Common myeloid progenitor, CD34-positive (primary cell): ENCODE measurements at regions not wholly inside any gene's neighbourhood (a gene's known extent, or its start where the extent isn't known, plus 50 kb on each side); places are given as distances from the start of the nearest gene placed in this dataset.
"Not testable (repeated sequence)": the region's sequence is repeated elsewhere in the genome, so short reads cannot be mapped to it uniquely, and the experiment has no call there.

Experiments
- CTCF ChIA-PET: fragments of 350-600 bp; sonication (Branson Sonifier 250); formaldehyde crosslinking; loops from one replicate; lab custom pipeline; 2021; ENCODE audit warnings: antibody characterized with exemption; lab: Charles Lee
- POLR2A ChIA-PET: fragments of 350-600 bp; sonication (Branson Sonifier 250); formaldehyde crosslinking; loops from one replicate; lab custom pipeline; 2021; ENCODE audit warnings: antibody characterized with exemption; lab: Charles Lee
- DNase-seq, 3 donors: peaks; one replicate each; pipeline versions ENCODE4 v3.0.0 to v3.0.0-alpha.2; 2013
- H3K27ac ChIP-seq, 2 experiments: 1 replicate in 1 of 2; 2 replicates in 1 of 2; pipeline ENCODE4 v1.7.0; 2013; ENCODE audit warnings: inconsistent platforms in 2 of 2, low read length in 2 of 2, mild to moderate bottlenecking in 2 of 2, low read depth in 1 of 2, moderate library complexity in 1 of 2; ENCODE audit not compliant: severe bottlenecking in 2 of 2, insufficient read depth in 1 of 2, poor library complexity in 1 of 2
- H3K27me3 ChIP-seq, 5 experiments: replicated peaks in 2 of 5; 1 replicate in 3 of 5; 2 replicates in 2 of 5; pipeline versions ENCODE4 v1.6.1 to v1.7.0; 2013; ENCODE audit warnings: low read length in 4 of 5, mild to moderate bottlenecking in 2 of 5, moderate library complexity in 2 of 5, inconsistent platforms in 1 of 5; ENCODE audit not compliant: insufficient read depth in 5 of 5, control insufficient read depth in 4 of 5
- H3K36me3 ChIP-seq, 4 experiments: 1 replicate in 2 of 4; 2 replicates in 2 of 4; pipeline versions ENCODE4 v1.6.1 to v1.7.0; 2013; ENCODE audit warnings: low read length in 3 of 4, control low read depth in 1 of 4, mild to moderate bottlenecking in 1 of 4; ENCODE audit not compliant: control insufficient read depth in 4 of 4, insufficient read depth in 4 of 4
- H3K4me1 ChIP-seq, 4 experiments: 1 replicate in 3 of 4; 2 replicates in 1 of 4; pipeline versions ENCODE4 v1.6.1 to v1.7.1; 2013; ENCODE audit warnings: low read length in 3 of 4, mild to moderate bottlenecking in 3 of 4, control low read depth in 1 of 4, inconsistent platforms in 1 of 4, moderate library complexity in 1 of 4; ENCODE audit not compliant: control insufficient read depth in 4 of 4, insufficient read depth in 4 of 4; ENCODE audit errors: control extremely low read depth in 1 of 4
- H3K4me3 ChIP-seq, 7 experiments: 1 replicate in 4 of 7; 2 replicates in 3 of 7; pipeline versions ENCODE4 v1.5.1 to v1.7.0; 2013; ENCODE audit warnings: mild to moderate bottlenecking in 7 of 7, low read length in 6 of 7, moderate library complexity in 6 of 7, inconsistent platforms in 2 of 7, low read depth in 2 of 7, control low read depth in 1 of 7; ENCODE audit not compliant: insufficient read depth in 4 of 7, control insufficient read depth in 1 of 7; ENCODE audit errors: extremely low read depth in 1 of 7
- H3K9me3 ChIP-seq, 5 experiments: 1 replicate in 4 of 5; 2 replicates in 1 of 5; pipeline versions ENCODE4 v1.6.1 to v1.7.1; 2013; ENCODE audit warnings: low read length in 4 of 5, mild to moderate bottlenecking in 2 of 5, inconsistent platforms in 1 of 5, low read depth in 1 of 5, moderate library complexity in 1 of 5; ENCODE audit not compliant: control insufficient read depth in 4 of 5, insufficient read depth in 2 of 5; ENCODE audit errors: control extremely low read depth in 1 of 5
- WGBS: methylation state at CpG from one replicate; pipeline ENCODE4 v1.1.5; 2013; ENCODE audit not compliant: insufficient coverage; 5-methylcytosine and 5-hydroxymethylcytosine counted together

DNA sequence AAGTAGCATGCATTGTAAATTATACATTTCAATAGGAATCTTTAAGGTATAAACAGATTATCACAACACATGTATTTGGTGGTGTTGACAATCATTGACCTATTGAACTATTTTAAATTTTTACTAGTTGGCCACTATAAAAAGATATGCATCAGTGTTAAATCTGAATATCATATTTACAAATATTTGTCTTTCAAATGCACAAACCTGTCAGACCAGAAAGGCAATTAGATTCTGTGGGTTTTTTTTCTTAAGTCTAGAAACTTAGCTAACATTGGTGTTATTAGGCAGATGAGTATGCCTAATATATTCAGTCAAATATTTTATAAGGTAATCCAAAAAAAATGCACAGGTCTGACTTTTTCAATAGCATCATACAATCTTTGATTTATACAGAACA lies 241.4 kb upstream of the DGKB start:
- Histone ChIP-seq H3K4me3 (no peak overlapping the region), H3K27me3 (no peaks in the 10 kb centered on the region), H3K27ac (no peak overlapping the region), H3K4me1 (no peaks in the 10 kb centered on the region), H3K9me3 (no peaks in the 10 kb centered on the region), H3K36me3 (no peaks in the 10 kb centered on the region)
- ChIA-PET CTCF (no interaction called here), POLR2A (no interaction called here)
- no peak for DNase-seq

DNA sequence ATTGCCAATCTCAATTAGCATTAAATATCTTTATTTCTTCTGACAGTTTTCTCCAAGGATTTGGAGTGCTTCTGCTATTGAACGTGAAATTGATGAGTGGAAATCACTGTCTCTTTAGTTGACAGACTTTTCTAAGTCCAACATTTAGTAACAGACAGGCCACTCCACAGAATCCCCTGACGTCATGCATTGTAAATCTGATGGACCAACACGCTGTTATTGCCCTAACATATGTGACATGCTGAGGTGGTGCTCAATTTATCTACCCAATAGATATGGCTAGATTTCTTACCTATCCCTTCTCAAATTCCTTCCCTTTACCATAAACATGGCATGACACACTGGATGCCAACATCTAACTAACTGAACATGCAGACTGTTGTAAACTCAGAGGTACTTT lies 240.6 kb upstream of the DGKB start:
- WGBS: 100% methylated on average over 2 of the region's 3 CpGs
- DNase-seq: no peak
- CTCF ChIA-PET: no interaction called here
- H3K4me3 ChIP-seq: no peak overlapping the region
- no peak overlapping the region for H3K27ac ChIP-seq
- H3K27me3 ChIP-seq: no peaks in the 10 kb centered on the region
- no peaks in the 10 kb centered on the region for H3K36me3 ChIP-seq
- POLR2A ChIA-PET: no interaction called here
- no peaks in the 10 kb centered on the region for H3K4me1 ChIP-seq
- H3K9me3 ChIP-seq: no peaks in the 10 kb centered on the region

DNA sequence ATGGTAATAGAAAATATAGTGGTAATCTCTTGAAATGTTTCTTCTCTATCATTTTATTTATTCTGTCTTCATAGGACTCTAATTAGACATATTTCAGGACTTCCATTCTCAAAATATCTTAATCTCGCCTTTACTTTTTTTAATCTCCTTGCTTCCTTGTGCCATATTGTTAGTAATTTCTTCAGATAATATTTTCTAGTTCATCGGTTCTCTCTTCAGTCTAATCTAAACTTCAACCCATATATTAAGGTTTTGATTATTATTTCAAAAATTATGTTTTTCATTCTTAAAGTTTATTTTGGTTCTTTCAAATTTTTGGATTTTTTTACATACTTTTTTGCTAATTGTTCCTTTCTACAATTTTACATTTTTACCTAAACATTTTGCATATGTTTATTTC lies 237.9 kb upstream of the DGKB start:
- H3K36me3 ChIP-seq: no peaks in the 10 kb centered on the region
- ChIA-PET CTCF (no interaction called here), POLR2A (no interaction called here)
- no CpG with 5 or more reads among the region's 2 CpGs for WGBS
- H3K9me3 ChIP-seq: no peaks in the 10 kb centered on the region
- no peak overlapping the region for H3K4me3 ChIP-seq
- no peaks in the 10 kb centered on the region for H3K4me1 ChIP-seq
- no peaks in the 10 kb centered on the region for H3K27me3 ChIP-seq
- H3K27ac ChIP-seq: no peak overlapping the region
- DNase-seq: no peak

DNA sequence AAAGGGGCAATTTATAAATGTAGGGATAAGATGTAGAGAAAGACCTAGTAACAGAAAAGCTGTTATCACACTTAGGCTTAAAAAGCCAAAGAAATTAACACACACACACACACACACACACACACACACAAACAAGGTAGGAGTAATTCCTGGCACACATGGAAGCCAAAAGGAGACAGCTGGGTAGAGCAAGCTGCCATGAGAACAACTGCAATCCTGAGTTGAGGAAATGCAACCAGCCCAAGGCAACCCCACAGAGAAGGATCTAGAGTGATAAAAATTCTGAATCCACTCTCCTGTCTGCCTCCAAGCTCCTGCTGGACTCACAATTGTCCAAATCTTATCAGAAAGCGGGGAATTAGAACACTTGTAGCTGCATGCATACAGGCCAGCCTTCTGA lies 229.1 kb upstream of the DGKB start:
- no peak overlapping the region for H3K27ac ChIP-seq
- H3K27me3 ChIP-seq: no peaks in the 10 kb centered on the region
- CTCF ChIA-PET: no interaction called here
- no peak for DNase-seq
- WGBS: 100% methylated on average over 1 of the region's 1 CpG
- POLR2A ChIA-PET: no interaction called here
- no peaks in the 10 kb centered on the region for H3K9me3 ChIP-seq
- H3K4me1 ChIP-seq: no peaks in the 10 kb centered on the region
- H3K4me3 ChIP-seq: no peak overlapping the region
- H3K36me3 ChIP-seq: no peaks in the 10 kb centered on the region

DNA sequence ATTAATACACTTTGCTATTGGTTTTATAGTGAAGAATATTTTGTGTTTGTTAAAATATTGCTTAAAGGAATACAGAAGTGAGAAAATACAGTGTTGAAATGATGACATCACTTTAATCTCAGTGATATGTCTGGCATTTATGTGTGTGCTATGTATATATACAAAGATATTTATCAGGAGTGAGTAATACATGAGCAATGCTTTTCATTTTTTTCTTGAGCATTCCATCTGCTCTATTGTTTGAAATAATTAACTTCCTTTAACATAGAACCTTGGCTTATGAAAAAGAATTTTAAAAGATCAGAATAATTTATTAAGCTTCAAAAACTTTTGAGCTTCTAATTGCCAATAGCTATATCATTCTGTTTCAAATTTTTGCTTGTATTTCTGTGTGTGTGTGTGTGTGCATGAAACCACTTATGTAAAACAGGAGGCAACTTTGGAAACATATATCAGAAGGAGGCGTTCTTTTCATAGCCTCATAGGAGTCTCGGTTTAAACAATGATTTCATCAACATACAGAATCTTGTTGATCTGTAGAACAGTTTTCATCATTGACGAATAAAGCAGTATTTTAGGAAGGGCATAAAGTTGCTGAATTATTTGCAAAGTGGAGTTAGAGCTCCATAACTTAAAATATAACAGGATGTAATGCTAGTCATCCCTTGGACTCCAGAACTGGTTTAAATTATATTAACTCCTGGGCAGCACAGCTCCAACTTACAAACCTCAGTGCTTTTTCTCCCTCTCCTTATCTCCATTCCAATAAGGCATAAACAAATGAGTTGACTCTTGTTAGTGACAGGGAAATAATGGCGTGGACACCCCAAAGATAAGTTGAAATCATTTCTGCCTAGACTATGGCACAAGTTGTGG lies 228.4 kb upstream of the DGKB start:
- Histone ChIP-seq H3K9me3 (no peaks in the 10 kb centered on the region), H3K27me3 (no peaks in the 10 kb centered on the region), H3K4me1 (no peaks in the 10 kb centered on the region), H3K4me3 (no peak overlapping the region), H3K36me3 (no peaks in the 10 kb centered on the region), H3K27ac (no peak overlapping the region)
- no peak for DNase-seq
- CTCF ChIA-PET: no interaction called here
- no CpG with 5 or more reads among the region's 4 CpGs for WGBS
- POLR2A ChIA-PET: no interaction called here

DNA sequence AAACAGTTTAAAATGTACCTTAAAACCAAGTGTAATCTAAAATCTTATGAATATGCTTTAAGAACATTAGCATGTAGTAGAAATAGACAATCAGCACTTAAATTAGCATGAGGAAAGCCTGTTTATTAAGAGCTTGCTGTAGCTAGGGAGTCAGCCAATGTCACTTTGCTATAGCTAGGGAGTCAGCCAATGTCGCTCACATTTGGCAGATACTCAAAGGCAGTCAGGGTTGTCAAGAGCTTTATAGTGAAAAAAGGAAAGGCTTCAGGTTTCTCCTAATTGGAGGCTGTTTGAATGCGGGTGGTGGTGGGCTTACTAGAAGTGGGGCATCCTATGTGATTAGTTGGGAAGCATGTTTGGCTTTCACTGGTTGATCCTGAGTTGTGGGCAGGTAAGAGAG lies 226.2 kb upstream of the DGKB start:
- Histone ChIP-seq H3K27me3 (no peaks in the 10 kb centered on the region), H3K27ac (no peak overlapping the region), H3K4me1 (no peaks in the 10 kb centered on the region), H3K36me3 (no peaks in the 10 kb centered on the region), H3K4me3 (no peak overlapping the region), H3K9me3 (no peaks in the 10 kb centered on the region)
- DNase-seq: no peak
- POLR2A ChIA-PET: no interaction called here
- CTCF ChIA-PET: no interaction called here
- WGBS: 96% methylated on average over 2 of the region's 2 CpGs

DNA sequence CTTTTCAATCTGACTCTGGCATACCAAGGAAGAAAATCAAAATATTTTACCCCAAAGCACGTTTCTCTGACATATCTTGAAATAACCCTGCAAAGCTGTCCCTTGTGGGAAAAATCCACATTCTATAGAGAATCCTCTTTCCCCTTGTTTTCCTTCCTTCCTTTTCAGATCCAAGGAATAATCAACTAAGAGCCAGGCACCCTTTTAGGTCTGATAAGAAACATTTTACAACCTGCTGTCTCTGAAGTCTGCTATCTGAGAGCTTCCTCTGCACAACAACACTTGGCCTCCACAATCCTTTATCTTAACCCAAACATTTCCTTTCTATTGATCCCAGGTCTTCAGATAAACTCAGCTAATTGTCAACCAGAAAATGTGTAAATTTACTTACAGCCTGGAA lies 224.1 kb upstream of the DGKB start:
- H3K4me3 ChIP-seq, H3K27ac ChIP-seq, H3K27me3 ChIP-seq, POLR2A ChIA-PET, H3K36me3 ChIP-seq, CTCF ChIA-PET, H3K4me1 ChIP-seq, H3K9me3 ChIP-seq, DNase-seq: not testable (repeated sequence)
- WGBS: 100% methylated on average over 1 of the region's 1 CpG
